HCT116 (cell line): ENCODE measurements at regions not wholly inside any gene's neighbourhood (a gene's known extent, or its start where the extent isn't known, plus 50 kb on each side); places are given as distances from the start of the nearest gene placed in this dataset.

Experiments used
- ATAC-seq: fragments of 200-7000 bp; cut with Tn5 transposase; 2 replicates; pipeline ENCODE4 v1.9.1; 2020; ENCODE audit warnings: mild to moderate bottlenecking, moderate library complexity
- BruUV-seq: library from RNA; stranded (reverse); fragments of 400-500 nt; replicated peaks from 2 replicates; lab custom pipeline; 2021; lab: Mats Ljungman, UMichigan
- CTCF ChIA-PET: fragments of 300-600 bp; sonication (Branson Sonifier 250); formaldehyde crosslinking; loops from one replicate; lab custom pipeline; 2021; ENCODE audit warnings: antibody characterized with exemption; lab: Charles Lee
- POLR2A ChIA-PET: fragments of 300-600, 350-600 bp; sonication (Branson Sonifier 250); formaldehyde crosslinking; loops from one replicate; lab custom pipeline; 2021; ENCODE audit warnings: antibody characterized with exemption; lab: Charles Lee
- RAD21 ChIA-PET, 2 experiments: fragments of 300-600 bp; sonication (Branson Sonifier 250); formaldehyde crosslinking; loops; one replicate each; lab custom pipeline; 2023; ENCODE audit warnings: low total read pairs in 2 of 2; ENCODE audit not compliant: uncharacterized antibody in 2 of 2, unreplicated experiment in 2 of 2, low non-redundant PET in 1 of 2; lab: Charles Lee
- DNase-seq: peaks from one replicate; pipeline ENCODE4 v3.0.0-alpha.2; 2010; ENCODE audit warnings: low read depth, low spot score
- H2AFZ ChIP-seq: fragments of 200-600 bp; shearing (Covaris generic), sonication (generic); 2 replicates; pipeline ENCODE4 v1.6.1; 2017; ENCODE audit warnings: low read depth, mixed run types, mixed read lengths, antibody characterized with exemption, low read length; ENCODE audit not compliant: poor library complexity, severe bottlenecking
- H3K27ac ChIP-seq: 2 replicates; pipeline ENCODE4 v1.5.1; 2012; ENCODE audit warnings: low read depth, low read length
- H3K27me3 ChIP-seq: fragments of 200-600 bp; sonication (generic); 2 replicates; pipeline ENCODE4 v1.6.1; 2016; ENCODE audit warnings: mixed run types, low read length, mixed read lengths; ENCODE audit not compliant: insufficient read depth
- H3K36me3 ChIP-seq, 2 experiments: fragments of 200-500 bp in 1 of 2; fragments of 200-600 bp in 1 of 2; sonication (Bioruptor generic) in 1 of 2; sonication (generic) in 1 of 2; 2 replicates each; pipeline versions ENCODE4 v1.5.1 to v1.6.1; 2014 to 2016; ENCODE audit warnings: low read length in 2 of 2, inconsistent platforms in 1 of 2, mixed read lengths in 1 of 2, mixed run types in 1 of 2; ENCODE audit not compliant: insufficient read depth in 2 of 2, control insufficient read depth in 1 of 2
- H3K4me1 ChIP-seq, 2 experiments: fragments of 200-600 bp in 1 of 2; sonication (generic) in 1 of 2; 2 replicates each; pipeline versions ENCODE4 v1.5.1 to v1.6.1; 2012 to 2017; ENCODE audit warnings: low read length in 2 of 2, inconsistent platforms in 1 of 2, mild to moderate bottlenecking in 1 of 2, mixed read lengths in 1 of 2, mixed run types in 1 of 2, moderate library complexity in 1 of 2; ENCODE audit not compliant: insufficient read depth in 2 of 2, control insufficient read depth in 1 of 2
- H3K4me2 ChIP-seq: fragments of 200-600 bp; sonication (generic); 2 replicates; pipeline ENCODE4 v1.6.1; 2017; ENCODE audit warnings: mixed run types, low read length, mixed read lengths
- H3K4me3 ChIP-seq, 2 experiments: fragments of 200-600 bp in 1 of 2; sonication (generic) in 1 of 2; replicated peaks in 1 of 2; 2 replicates each; pipeline ENCODE4 v1.5.1; 2011 to 2016; ENCODE audit warnings: low read length in 2 of 2, control low read depth in 1 of 2, low read depth in 1 of 2, mild to moderate bottlenecking in 1 of 2, mixed read lengths in 1 of 2, mixed run types in 1 of 2
- H3K79me2 ChIP-seq: fragments of 200-600 bp; sonication (generic); 2 replicates; pipeline ENCODE4 v1.6.1; 2017; ENCODE audit warnings: mild to moderate bottlenecking, mixed run types, low read length, moderate library complexity, mixed read lengths; ENCODE audit not compliant: insufficient read depth
- H3K9ac ChIP-seq: fragments of 200-600 bp; sonication (generic); 2 replicates; pipeline ENCODE4 v1.6.1; 2016; ENCODE audit warnings: low read length, mixed read lengths
- H3K9me2 ChIP-seq: fragments of 200-600 bp; sonication (generic), shearing (Covaris generic); 2 replicates; pipeline ENCODE4 v1.6.1; 2017; ENCODE audit warnings: mixed run types, mild to moderate bottlenecking, moderate library complexity; ENCODE audit not compliant: insufficient read depth
- H3K9me3 ChIP-seq, 2 experiments: fragments of 200-500 bp in 1 of 2; fragments of 200-600 bp in 1 of 2; sonication (Bioruptor generic) in 1 of 2; sonication (generic) in 1 of 2; 2 replicates each; pipeline ENCODE4 v1.6.1; 2014 to 2017; ENCODE audit warnings: low read length in 2 of 2, mixed read lengths in 2 of 2, inconsistent platforms in 1 of 2, low read depth in 1 of 2, mild to moderate bottlenecking in 1 of 2, mixed run types in 1 of 2, moderate library complexity in 1 of 2; ENCODE audit not compliant: control insufficient read depth in 1 of 2, insufficient read depth in 1 of 2
- H4K20me1 ChIP-seq: fragments of 200-600 bp; sonication (generic), shearing (Covaris generic); 2 replicates; pipeline ENCODE4 v1.6.1; 2017; ENCODE audit warnings: mixed run types, mild to moderate bottlenecking, moderate library complexity; ENCODE audit not compliant: insufficient read depth
- ATF3 ChIP-seq: IDR thresholded peaks from 2 replicates; pipeline ENCODE4 v1.6.1; 2012
- CBX3 ChIP-seq: IDR thresholded peaks from 2 replicates; pipeline ENCODE4 v1.6.1; 2012; ENCODE audit warnings: low read depth
- CTCF ChIP-seq, 3 experiments: fragments of 200-600 bp in 1 of 3; sonication (generic) in 1 of 3; IDR thresholded peaks in 2 of 3; conservative IDR thresholded peaks in 1 of 3; 2 replicates each; pipeline ENCODE4 v1.5.1; 2012 to 2017; ENCODE audit warnings: low read depth in 2 of 3, low read length in 2 of 3, antibody characterized with exemption in 1 of 3, borderline replicate concordance in 1 of 3, control low read depth in 1 of 3, mild to moderate bottlenecking in 1 of 3, mixed read lengths in 1 of 3, mixed run types in 1 of 3, moderate library complexity in 1 of 3; ENCODE audit not compliant: insufficient read depth in 1 of 3
- EZH2phosphoT487 ChIP-seq: fragments of 200-600 bp; IDR thresholded peaks from 2 replicates; pipeline ENCODE4 v1.6.1; 2018; ENCODE audit warnings: antibody characterized with exemption, borderline replicate concordance
- JUND ChIP-seq: IDR thresholded peaks from 2 replicates; pipeline ENCODE4 v1.6.1; 2012
- POLR2A ChIP-seq: IDR thresholded peaks from 2 replicates; pipeline ENCODE4 v1.7.0; 2011; ENCODE audit warnings: borderline replicate concordance; ENCODE audit not compliant: insufficient read depth, insufficient read length; ENCODE audit errors: extremely low read depth
- RAD21 ChIP-seq: IDR thresholded peaks from 2 replicates; pipeline ENCODE4 v1.6.1; 2012; ENCODE audit warnings: low read depth, mild to moderate bottlenecking
- TCF7L2 ChIP-seq: IDR thresholded peaks from 2 replicates; pipeline ENCODE4 v1.7.0; 2011; ENCODE audit warnings: borderline replicate concordance, inconsistent platforms; ENCODE audit not compliant: insufficient read depth, insufficient read length; ENCODE audit errors: extremely low read depth
- ZNF274 ChIP-seq: fragments of 200-500 bp; sonication (Bioruptor generic); IDR thresholded peaks from 2 replicates; pipeline ENCODE4 v1.6.1; 2014; ENCODE audit warnings: mild to moderate bottlenecking, low read depth, low read length, inconsistent platforms
- intact Hi-C: fragments of 100-400 bp; cut with micrococcal nuclease; formaldehyde crosslinking; loops from 2 replicates; pipeline ENCODE4 v1.10.0; 2022
- TF ChIP-seq, protein P1 (sequence below): IDR thresholded peaks from 2 replicates; pipeline ENCODE4 v1.6.1; 2012; ENCODE audit warnings: low read depth
- TF ChIP-seq, protein P2 (sequence below): IDR thresholded peaks from 2 replicates; pipeline ENCODE4 v1.6.1; 2012

DNA sequence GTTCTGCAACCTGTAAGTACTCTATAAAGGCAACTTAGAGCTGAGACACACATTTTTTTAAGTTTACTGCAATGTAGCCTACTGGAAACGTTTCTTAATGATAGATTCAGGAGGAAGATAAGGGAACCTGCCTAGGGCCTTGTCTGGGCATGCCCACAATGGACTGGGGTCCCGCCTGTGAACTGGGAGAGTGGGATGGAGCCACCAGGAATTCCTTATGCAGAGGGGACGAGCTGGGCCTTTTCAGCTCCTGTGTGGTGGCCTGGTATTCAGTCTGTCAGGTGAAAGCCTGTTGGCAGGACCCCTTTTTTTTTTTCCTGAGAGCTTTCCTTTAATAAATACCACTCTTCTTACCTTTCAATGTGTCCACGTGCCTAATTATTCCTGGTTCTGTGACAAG, 384.4 kb upstream of the ZWINT start:
- no peak for ATAC-seq
- Histone ChIP-seq H3K9me3 (peaks cover 3 to 4% of the 10 kb centered on the region in 2 experiments; a peak in 3 of 4 replicates), H3K9me2 (no peaks in the 10 kb centered on the region), H3K27me3 (no peaks in the 10 kb centered on the region), H3K79me2 (no peaks in the 10 kb centered on the region), H3K4me3 (no peak overlapping the region), H3K36me3 (no peaks in the 10 kb centered on the region), H3K27ac (no peak overlapping the region), H4K20me1 (no peaks in the 10 kb centered on the region), H3K4me1 (no peaks in the 10 kb centered on the region), H3K4me2 (no peak overlapping the region), H2AFZ (no peak overlapping the region), H3K9ac (no peak overlapping the region)
- no TSS peak for BruUV-seq
- ChIA-PET POLR2A (no interaction called here), RAD21 (no interaction called here), CTCF (no interaction called here)
- DNase-seq = no peak
- intact Hi-C loops = no loop called here
- TF ChIP-seq, protein P1, sequence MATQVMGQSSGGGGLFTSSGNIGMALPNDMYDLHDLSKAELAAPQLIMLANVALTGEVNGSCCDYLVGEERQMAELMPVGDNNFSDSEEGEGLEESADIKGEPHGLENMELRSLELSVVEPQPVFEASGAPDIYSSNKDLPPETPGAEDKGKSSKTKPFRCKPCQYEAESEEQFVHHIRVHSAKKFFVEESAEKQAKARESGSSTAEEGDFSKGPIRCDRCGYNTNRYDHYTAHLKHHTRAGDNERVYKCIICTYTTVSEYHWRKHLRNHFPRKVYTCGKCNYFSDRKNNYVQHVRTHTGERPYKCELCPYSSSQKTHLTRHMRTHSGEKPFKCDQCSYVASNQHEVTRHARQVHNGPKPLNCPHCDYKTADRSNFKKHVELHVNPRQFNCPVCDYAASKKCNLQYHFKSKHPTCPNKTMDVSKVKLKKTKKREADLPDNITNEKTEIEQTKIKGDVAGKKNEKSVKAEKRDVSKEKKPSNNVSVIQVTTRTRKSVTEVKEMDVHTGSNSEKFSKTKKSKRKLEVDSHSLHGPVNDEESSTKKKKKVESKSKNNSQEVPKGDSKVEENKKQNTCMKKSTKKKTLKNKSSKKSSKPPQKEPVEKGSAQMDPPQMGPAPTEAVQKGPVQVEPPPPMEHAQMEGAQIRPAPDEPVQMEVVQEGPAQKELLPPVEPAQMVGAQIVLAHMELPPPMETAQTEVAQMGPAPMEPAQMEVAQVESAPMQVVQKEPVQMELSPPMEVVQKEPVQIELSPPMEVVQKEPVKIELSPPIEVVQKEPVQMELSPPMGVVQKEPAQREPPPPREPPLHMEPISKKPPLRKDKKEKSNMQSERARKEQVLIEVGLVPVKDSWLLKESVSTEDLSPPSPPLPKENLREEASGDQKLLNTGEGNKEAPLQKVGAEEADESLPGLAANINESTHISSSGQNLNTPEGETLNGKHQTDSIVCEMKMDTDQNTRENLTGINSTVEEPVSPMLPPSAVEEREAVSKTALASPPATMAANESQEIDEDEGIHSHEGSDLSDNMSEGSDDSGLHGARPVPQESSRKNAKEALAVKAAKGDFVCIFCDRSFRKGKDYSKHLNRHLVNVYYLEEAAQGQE = no peak
- TF ChIP-seq JUND = no peak
- TF ChIP-seq EZH2phosphoT487 = no peak
- no peak for TF ChIP-seq RAD21
- TF ChIP-seq CBX3 = no peak
- TF ChIP-seq, protein P2, sequence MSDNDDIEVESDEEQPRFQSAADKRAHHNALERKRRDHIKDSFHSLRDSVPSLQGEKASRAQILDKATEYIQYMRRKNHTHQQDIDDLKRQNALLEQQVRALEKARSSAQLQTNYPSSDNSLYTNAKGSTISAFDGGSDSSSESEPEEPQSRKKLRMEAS = no peak
- TF ChIP-seq TCF7L2 = no peak
- TF ChIP-seq CTCF (IDR thresholded peaks at IDR 0.05 in 2 of 3, conservative IDR thresholded peaks at IDR 0.05 in 1 of 3; ENCODE audit: borderline replicate concordance in 1 of 3, insufficient read depth in 1 of 3, low read depth in 2 of 3, low read length in 2 of 3) = no peak
- no peak for TF ChIP-seq ZNF274
- no peak for TF ChIP-seq POLR2A
- TF ChIP-seq ATF3 = no peak
